HG02840 (cell line): ENCODE measurements at regions not wholly inside any gene's neighbourhood (a gene's known extent, or its start where the extent isn't known, plus 50 kb on each side); places are given as distances from the start of the nearest gene placed in this dataset.

Experiments
- ATAC-seq: cut with Tn5 transposase; IDR thresholded peaks from one replicate; pipeline ENCODE4 v1.9.1; 2021; ENCODE audit warnings: mild to moderate bottlenecking, moderate library complexity, moderate number of reproducible peaks; ENCODE audit not compliant: unreplicated experiment, low FRiP score

- no peak for ATAC-seq
Observed at GRCh38 chr2:14558335-14558919, 74.1 kb upstream of the LRATD1 start.

- ATAC-seq, result no peak
Observed at GRCh38 chr2:14560716-14561115, 71.8 kb upstream of the LRATD1 start.

GRCh38 chr2:14563324-14563723 lies 69.2 kb upstream of the LRATD1 start:
- ATAC-seq, result no peak

- no peak for ATAC-seq
Observed at GRCh38 chr2:14565666-14566065, 66.9 kb upstream of the LRATD1 start.

GRCh38 chr2:14567561-14567960 lies 65.0 kb upstream of the LRATD1 start:
- ATAC-seq, result no peak

GRCh38 chr2:14569294-14569693 lies 63.2 kb upstream of the LRATD1 start:
- no peak for ATAC-seq

GRCh38 chr2:14572633-14573032 lies 59.9 kb upstream of the LRATD1 start:
- ATAC-seq, result no peak

GRCh38 chr2:14577843-14578242 lies 54.7 kb upstream of the LRATD1 start:
- no peak for ATAC-seq
